ENCODE measurements at regions not wholly inside any gene's neighbourhood (a gene's known extent, or its start where the extent isn't known, plus 50 kb on each side); places are given as distances from the start of the nearest gene placed in this dataset.
"Not testable (repeated sequence)": the region's sequence is repeated elsewhere in the genome, so short reads cannot be mapped to it uniquely, and the experiment has no call there.

DNA sequence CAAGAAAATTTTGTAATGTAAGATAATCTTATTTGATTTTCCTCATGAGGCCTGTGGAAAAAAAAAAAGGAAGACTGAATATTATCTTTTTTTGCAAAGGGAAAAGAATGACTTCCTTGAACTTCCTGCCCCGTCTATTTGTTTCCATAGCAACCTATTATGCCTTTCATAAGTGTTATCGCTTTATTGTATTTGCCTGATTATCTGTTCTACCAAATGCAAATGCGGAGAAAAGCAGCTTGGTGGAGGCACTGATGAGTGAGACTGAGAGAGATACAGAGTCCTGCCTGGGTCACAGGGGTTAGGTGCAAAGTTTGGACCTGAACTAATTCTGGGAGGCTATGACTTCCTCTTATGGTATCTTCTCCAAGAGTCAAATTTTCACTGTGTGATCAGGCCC is 334.0 kb upstream of the KCNMB2 start:
- DNase-seq = no peak

DNA sequence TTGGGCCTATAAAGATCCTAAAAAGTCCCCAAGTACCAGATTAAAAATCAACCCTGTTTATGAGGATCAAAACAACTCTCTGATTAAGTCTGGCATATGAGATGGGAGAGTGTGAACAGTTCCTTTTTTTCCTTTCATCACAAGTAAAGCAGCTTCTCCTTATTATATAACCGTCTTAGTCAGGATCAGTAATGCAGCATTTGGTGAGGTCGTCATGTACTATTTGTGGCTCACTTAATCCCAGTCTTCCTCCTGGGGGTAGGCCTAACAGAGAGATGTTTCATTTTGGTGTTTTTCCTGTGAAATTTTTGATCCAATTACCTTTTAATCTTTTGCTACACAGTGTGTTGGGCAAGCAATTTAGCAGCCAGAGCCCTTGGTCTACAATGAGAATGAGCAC is 333.1 kb upstream of the KCNMB2 start:
- DNase-seq = no peak

DNA sequence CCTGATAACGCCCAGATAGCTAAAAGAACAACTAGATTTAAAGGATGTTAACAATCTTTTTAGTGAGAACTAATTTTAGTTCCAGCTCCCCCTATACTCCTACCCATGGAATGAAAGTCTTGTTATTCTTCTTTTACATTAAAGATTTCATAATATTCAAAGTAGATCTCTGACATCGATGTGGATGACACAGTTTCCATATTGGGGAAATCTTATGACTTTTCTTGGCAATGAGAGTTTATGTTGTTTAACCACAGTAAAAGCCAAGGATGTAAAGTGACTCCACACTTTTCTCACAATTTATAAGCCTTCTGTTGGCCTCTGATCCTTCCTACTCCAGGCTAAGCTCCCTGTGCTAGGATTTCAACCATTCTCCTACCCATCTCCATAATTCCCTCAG is 332.6 kb upstream of the KCNMB2 start:
- DNase-seq = no peak

DNA sequence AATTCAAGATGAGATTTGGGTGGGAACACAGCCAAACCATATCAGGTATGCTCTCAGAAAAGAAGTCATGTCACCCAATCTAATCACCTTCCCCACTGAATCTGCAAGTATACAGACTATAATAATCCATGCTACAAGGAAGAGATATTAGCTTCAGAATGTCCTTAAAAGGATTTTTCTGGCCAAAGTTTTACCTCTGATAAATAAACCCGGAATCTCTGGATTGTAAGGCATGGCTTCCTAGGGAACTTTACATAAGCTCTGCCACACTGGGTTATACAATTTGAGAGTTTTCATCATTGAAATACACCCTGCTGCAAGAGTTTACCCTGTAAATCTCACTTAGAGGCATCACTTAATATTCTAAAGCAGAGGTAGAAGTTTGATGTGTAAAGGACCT is 330.5 kb upstream of the KCNMB2 start:
- DNase-seq = no peak

DNA sequence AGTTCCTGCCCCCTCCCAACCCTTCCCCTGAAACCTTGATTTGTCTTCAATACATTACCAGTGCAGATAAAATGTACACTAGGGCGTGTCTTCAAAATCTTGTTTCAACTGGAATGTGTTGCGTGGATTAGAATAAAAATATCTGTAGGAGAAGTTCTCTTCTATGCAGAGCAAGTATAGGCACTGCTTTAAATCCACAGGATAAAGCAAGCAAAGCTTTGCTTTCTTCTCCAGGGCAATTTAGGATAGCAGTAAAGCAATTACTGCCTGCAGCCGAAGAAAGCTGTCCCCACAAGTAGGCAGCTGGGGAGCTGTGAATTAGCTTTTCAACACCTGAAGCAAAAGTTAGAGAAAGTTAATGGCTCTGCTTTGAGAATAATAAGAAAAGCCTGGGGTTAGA is 329.7 kb upstream of the KCNMB2 start:
- DNase-seq = no peak

DNA sequence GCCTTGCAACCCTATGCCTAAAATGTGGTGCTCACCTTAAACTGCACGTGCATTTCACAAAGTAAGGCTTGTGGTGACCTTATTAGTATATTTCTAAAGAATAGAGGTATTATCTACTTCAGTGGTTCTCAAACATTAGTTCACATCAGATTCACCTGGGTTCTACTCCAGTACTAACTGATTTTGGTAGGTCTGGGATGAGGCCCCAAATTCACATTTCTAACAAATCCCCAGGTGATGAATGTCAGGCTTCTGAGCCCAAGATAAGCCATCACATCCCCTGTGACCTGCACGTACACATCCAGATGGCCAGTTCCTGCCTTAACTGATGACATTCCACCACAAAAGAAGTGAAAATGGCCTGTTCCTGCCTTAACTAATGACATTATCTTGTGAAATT is 329.1 kb upstream of the KCNMB2 start:
- DNase-seq = not testable (repeated sequence)

DNA sequence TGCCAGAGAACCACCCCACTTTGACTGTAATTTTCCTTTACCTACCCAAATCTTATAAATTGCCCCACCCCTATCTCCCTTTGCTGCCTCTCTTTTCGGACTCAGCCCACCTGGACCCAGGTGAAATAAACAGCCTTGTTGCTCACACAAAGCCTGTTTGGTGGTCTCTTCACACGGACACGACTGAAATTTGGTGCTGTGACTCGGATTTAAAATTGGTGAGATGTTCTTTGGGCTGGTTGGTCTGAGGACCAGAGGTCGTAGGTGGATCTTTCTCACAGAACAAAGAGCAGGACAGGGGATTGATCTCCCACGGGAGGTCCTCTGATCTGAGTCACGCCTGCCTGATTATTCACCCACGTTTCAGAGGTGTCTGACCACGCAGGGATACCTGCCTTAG is 328.6 kb upstream of the KCNMB2 start:
- not testable (repeated sequence) for DNase-seq

DNA sequence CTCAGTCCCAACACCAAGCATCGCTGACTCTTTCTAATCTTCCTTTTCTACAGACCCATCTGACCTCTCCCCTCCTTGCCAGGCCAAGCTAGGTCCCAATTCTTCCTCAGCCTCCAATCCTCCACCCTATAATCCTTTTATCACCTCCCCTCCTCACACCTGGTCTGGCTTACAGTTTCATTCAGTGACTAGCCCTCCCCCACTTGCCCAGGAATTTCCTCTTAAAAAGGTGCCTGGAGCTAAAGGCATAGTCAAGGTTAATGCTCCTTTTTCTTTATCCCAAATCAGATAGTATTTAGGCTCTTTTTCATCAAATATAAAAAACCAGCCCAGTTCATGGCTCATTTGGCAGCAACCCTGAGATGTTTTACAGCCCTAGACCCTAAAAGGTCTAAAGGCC is 327.1 kb upstream of the KCNMB2 start:
- DNase-seq = not testable (repeated sequence)

DNA sequence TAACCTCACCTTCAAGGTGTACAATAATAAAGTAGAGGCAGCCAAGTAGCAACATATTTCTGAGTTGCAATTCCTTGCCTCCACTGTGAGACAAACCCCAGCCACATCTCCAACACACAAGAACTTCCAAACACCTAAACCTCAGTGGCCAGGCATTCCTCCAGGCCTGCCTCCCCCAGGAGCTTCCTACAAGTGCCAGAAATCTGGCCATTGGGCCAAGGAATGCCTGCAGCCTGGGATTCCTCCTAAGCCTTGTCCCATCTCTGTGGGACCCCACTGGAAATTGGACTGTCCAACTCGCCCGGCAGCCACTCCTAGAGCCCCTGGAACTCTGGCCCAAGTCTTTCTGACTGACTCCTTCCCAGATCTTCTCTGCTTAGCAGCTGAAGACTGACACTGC is 326.6 kb upstream of the KCNMB2 start:
- not testable (repeated sequence) for DNase-seq

DNA sequence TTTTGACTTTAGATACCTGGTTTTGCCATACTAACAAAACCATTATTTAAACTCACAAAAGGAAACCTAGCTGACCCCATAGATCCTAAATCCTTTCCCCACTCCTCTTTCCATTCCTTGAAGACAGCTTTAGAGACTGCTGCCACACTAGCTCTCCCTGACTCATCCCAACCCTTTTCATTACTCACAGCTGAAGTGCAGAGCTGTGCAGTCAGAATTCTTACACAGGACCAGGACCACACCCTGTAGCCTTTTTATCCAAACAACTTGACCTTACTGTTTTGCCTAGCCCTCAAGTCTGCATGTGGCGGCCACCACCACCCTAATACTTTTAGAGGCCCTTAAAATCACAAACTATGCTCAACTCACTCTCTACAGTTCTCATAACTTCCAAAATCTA is 325.1 kb upstream of the KCNMB2 start:
- DNase-seq = not testable (repeated sequence)

DNA sequence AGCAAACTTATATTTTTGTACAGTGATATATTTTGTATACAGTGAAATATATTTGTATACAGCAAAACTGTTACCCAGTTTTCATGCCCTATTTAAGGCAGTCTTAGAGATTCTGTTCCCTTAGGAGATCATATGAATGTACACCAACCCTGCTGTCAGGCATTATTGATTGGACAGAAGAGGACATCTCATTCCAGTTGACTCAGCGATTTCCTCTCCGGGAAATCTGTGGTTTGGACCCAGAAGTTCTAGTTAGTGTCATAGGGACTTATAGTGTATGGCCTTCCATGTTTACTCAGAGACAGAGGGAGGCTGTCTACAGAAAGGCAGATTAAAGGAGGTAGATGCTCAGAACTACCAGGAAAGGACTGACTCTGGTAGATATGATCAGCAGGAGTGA is 318.8 kb upstream of the KCNMB2 start:
- DNase-seq = no peak

DNA sequence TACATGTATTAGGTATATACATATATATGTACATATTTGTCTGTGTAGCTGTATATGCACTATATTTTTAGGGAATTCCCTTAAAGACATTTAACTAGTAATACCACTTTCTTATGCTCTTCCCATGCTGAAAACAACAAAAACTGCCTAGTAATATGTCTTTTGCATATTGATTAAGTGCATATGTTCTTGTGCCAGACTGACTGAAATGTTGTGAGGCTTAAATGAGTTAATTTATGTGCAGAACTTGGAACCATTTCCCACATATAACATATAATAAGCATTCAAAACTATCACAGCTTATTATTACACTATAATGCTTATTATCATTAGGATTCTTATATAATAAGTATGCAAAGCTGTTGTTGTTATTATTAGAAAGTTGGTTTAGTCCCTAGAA is 318.0 kb upstream of the KCNMB2 start:
- no peak for DNase-seq

DNA sequence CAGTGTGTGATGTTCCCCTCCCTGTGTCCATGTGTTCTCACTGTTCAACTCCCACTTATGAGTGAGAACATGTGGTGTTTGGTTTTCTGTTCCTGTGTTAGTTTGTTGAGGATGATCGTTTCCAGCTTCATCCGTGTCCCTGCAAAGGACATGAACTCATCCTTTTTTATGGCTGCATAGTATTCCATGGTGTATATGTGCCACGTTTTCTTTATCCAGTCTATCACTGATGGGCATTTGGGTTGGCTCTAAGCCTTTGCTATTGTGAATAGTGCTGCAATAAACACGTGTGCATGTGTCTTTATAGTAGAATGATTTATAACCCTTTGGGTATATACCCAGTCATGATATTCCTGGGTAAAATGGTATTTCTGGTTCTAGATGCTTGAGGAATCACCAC is 316.6 kb upstream of the KCNMB2 start:
- not testable (repeated sequence) for DNase-seq

DNA sequence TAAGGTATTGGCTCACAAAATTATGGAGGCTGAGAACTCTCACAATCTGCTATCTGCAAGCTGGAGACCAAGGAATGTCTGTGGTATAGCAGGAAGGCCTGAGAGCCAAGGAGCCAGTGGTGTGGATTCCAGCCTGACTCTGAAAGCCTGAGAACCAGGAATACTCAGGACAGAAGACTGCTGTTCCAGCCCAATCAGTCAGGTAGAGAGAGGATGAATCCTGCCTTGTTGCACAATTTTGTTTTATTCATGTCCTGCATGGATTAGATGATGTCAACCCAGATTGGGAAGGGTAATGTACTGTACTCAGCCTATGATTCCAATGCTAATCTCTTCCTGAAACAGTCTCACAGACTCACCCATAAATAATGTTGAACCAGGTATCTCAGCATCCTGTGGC is 312.4 kb upstream of the KCNMB2 start:
- DNase-seq = no peak

DNA sequence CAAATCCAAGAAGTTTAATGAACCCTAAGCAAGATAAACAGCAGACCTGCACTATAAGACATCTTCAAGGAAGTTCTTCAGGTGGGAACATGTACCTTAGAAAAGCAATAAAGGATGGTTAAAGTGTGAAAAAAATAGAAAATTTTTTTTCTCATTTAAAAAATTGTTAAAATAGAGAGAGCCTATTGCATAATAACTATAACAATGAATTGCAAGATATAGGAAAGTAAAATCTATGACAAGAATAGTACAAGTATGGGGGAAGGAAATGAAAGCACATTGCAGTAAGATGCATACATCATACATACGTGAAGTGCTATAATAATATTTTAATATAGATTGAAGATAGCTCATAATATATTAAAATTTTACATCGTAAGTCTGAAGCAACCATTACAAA is 310.1 kb upstream of the KCNMB2 start:
- no peak for DNase-seq

DNA sequence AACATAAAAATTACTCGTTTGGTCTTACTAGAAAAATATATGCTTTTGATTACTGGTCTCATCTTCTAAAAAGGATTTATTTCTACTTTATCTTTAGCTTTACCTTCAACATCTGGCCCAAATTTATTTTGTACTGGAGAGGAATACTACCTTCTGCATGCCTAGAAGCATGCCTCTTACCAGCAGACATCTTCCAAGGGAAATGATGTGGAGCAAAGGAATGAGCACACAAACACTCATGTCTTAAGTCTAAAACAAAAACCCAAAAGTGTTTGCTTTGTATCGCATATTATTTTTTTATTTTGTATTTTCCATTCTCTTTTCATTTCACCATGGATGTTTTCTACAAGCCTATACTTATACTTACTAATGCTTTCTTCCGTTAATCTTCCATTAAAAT is 304.6 kb upstream of the KCNMB2 start:
- DNase-seq = no peak

DNA sequence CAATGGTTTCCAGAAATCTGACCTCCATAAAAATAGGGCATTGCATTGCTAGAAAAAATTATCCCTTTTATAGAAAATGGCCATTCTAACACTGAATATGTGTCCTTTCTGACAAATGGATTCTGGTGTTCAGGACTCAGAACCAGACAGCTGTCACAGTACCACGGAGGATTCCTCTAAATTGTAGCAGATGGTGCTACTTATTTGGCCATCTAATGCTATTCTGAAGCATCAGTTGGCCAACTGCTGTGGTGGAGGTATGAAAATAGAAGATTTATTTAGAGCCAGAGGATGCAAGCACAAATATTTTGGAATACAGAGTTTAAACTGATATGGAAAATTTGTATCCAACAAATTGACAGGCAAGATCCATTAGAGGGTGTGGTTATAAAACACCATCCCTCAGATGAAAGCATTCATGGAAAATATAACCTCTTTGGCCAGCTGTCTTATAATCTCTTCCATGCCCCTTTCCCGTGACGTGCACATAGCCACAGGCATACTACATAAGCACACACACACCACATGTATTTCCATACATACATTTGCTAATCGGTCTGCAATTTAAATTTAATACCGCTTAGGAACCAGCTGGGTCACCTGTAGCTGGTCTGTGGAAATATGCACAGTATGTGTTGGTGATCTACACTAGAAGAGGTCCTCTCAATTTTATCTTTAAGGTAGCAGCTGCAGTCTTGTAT is 302.7 kb upstream of the KCNMB2 start:
- no peak for DNase-seq

DNA sequence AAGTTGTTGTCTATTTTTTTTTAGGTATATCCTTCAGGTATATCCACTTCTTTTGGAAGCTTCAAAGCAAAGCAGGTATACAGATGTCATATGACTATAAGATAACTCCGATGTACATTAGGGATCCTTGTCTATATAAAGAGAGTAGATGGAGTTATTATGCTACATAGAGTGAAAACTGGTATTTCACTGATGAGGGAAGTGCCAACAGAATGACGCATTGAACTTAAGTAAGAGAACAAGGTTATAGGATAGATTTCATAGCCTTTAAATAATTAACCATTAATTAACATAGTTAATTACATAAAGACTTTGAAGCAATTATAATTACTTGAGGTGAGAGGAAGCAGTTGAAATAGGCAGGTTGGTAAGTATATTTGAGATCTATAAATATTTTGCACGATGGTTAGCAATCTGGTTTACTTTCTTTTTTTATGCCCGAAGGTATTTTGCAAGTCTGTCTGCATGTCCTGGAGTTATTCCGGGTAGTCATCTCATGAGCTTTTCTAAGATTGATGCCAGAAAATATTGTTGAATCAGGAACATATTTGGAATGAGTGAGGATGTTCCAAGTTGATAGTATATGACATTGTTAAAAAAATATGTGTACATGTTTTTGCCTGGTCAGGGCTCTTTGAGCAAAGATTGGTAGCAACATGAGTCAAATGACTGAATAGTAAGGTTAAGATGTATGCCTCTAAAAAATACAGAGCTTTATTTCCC is 299.5 kb upstream of the KCNMB2 start:
- no peak for DNase-seq

DNA sequence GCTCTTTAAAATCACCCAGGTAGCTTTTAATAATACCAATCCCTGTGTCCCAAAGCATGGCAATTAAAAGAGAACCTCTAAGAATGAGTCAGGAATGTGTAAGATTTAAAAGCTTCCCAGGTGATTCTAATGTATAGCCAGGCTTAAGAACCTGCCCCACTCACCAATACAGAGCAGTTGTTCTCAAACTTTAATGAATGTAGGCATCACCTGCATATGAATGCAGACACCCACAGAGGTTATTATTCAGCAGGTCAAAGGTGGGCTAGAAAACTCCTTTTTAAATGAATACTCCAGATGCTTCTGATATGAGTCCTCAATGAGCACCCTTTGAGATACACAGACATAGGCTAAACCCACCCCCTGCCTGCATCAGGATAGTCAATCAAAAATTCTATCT is 298.1 kb upstream of the KCNMB2 start:
- no peak for DNase-seq

DNA sequence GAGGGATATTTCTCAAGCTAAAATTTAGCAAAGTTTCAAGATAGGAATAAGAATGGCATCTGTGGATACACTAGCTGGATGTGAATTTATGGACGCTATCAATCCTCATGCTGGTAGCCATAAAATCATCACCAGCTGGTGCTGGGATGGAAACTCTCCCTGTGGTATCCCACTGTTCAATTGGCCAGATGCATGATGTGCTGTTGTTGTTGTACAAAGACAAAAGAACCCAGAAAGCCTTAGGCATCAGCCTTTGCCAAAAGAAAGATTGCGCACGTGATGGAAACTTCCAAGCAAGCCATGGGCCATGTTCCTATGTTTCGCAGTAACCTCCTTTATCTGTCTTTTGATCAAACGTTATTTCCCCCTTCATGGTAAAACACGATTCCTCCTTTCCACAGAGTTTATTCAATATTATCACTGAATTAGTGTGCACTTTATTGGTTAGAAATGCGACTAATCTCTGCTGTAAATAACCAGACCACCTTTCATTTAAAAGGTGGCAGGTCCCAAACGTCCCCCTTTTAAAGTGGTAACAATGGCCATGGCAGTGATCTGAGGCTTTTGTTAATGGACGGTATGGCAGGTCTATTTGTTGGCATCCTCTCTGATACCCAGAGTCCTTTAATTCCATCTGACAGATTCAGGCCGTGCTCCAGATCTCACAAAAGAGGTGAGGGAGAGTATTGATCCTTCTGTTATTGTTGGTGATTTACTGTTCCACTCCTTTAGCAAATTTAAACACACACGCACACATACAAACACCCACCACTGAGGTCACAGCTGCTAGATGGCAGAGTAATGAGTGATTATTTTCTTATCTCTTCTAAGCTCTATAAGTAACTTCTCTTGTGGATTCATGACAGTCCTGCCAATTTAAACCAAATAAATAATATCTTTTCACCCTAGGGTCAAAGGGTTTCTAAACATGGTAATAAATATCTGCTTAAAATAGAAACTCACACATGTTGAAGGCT is 291.2 kb upstream of the KCNMB2 start:
- DNase-seq = no peak

DNA sequence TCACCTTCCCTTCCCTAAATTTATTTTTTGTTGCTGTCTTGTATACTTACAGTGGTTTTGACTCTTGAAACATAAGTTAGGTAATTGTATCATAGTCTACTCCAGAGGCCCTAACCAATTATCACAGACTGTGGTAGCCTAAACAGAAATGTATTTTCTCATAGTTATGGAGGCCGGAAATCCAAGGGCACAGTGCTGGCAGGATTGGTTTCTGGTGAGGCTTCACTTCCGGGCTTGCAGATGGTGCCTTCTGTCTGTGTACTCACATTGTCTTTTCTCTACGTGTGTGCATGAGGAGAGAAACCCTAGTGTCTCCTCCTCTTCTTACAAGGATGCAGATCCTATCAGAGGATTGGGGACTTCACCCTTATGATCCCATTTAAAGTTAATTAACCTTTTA is 290.2 kb upstream of the KCNMB2 start:
- no peak for DNase-seq

DNA sequence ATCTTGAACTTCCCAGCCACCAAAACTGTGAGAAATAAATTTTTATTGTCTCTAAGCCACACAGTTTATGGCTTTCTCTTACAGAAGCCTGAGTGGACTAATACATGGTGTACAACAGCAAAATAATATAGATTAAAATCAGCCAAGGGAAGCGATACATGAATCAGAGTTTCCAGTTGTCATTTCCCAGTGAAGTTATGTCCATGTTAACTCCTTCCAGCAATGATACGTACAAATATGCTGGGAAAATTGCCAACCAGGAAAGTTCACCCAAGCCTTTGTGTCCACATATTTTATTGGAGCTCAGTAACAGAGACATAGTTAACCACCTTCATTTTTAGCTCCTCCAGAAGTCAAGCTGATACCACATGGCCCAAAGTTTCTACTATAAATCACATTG is 280.9 kb upstream of the KCNMB2 start:
- DNase-seq = no peak

DNA sequence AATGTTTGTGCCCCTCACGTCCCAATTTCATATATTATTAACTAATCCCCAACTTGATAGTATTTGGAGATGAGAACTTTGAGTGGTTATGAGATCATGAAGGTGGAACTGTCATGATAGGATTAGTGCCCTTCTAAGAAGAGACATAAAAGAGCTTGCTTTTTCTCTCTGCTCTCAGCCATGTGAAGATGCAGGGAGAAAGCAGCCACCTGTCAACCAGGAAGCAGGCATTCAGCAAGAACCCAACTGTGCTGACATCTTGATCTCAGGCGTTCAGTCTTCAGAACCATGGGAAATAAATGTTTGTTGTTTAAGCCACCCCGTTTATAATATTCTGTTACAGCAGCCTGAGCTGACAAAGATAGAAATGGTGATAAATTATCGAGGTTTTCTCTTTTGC is 278.7 kb upstream of the KCNMB2 start:
- no peak for DNase-seq

DNA sequence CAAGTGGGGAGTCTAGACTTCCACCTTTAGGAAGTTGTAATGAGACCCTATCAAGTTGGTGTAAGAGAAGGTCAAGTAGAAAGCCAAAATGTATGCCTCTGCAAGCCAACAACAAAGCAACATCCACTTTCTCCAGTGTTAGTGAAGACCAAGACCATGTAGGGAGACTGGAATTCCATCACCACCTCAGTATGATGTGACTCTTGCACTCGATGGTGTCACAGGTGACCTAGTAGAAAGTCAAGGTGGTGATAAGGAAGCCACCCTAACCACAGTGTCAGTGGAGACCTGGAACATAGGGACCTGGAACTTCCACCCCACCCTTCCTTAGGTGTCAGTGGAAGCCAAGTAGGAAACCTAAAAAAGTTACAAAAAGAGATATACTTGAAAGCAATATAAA is 278.1 kb upstream of the KCNMB2 start:
- no peak for DNase-seq

All from activated CD4-positive, alpha-beta T cell treated with anti-CD3 and anti-CD28 coated beads for 4 hours (primary cell).